OCI-LY3 (cell line): ENCODE measurements at regions not wholly inside any gene's neighbourhood (a gene's known extent, or its start where the extent isn't known, plus 50 kb on each side); places are given as distances from the start of the nearest gene placed in this dataset.
"Not testable (repeated sequence)": the region's sequence is repeated elsewhere in the genome, so short reads cannot be mapped to it uniquely, and the experiment has no call there.

Experiments
- CTCF ChIP-seq: fragments of 200-600, 300-600 bp; sonication (generic); IDR thresholded peaks from 2 replicates; pipeline ENCODE4 v1.5.1; 2014; ENCODE audit warnings: antibody characterized with exemption, low read length, low read depth
- EZH2phosphoT487 ChIP-seq: fragments of 200-600 bp; shearing (Covaris generic); IDR thresholded peaks from 2 replicates; pipeline ENCODE4 v1.6.1; 2018; ENCODE audit warnings: antibody characterized with exemption, mixed run types, low read depth

- TF ChIP-seq CTCF, EZH2phosphoT487: not testable (repeated sequence)
Measured at GRCh38 chr4:96414853-96415252, 575.0 kb downstream of the PDHA2 start.
